ENCODE measurements at regions not wholly inside any gene's neighbourhood (a gene's known extent, or its start where the extent isn't known, plus 50 kb on each side); places are given as distances from the start of the nearest gene placed in this dataset.

- TF ChIP-seq GATA3 (IDR thresholded peaks at IDR 0.05; ENCODE audit: low read depth, low read length) (no peak), GATA2 (IDR thresholded peaks at IDR 0.05; ENCODE audit: low read depth, low read length) (no peak)
Observed at GRCh38 chr11:113577356-113578032, 102.3 kb upstream of the DRD2 start.

Data from SH-SY5Y (cell line).